DMS53 treated with DMSO at 0.1 percent for 48 hours (cell line): ENCODE measurements at regions not wholly inside any gene's neighbourhood (a gene's known extent, or its start where the extent isn't known, plus 50 kb on each side); places are given as distances from the start of the nearest gene placed in this dataset.

ENCODE experiments used
- DNase-seq: peaks from one replicate; lab custom pipeline; 2025; ENCODE audit not compliant: unreplicated experiment; lab: John Stamatoyannopoulos, UW

DNA sequence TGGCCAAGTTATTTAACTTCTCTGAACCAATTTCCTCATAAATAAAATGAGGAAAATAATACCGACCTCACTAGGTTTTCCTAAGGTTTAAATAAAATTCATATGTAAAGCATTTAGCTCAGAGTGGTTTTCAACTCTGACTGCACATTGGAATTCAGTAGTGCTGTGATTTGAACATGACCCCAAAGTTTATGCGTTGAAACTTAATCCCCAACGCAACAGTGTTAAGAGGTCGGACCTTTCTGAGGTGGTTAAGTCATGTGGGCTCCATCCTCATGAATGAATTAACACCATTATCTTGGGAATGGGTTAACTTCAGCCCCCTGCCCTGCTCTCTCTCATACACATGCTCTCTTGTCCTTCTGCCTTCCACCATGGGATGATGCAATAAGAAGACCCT lies 322.2 kb downstream of the AASDHPPT start:
- no peak for DNase-seq

DNA sequence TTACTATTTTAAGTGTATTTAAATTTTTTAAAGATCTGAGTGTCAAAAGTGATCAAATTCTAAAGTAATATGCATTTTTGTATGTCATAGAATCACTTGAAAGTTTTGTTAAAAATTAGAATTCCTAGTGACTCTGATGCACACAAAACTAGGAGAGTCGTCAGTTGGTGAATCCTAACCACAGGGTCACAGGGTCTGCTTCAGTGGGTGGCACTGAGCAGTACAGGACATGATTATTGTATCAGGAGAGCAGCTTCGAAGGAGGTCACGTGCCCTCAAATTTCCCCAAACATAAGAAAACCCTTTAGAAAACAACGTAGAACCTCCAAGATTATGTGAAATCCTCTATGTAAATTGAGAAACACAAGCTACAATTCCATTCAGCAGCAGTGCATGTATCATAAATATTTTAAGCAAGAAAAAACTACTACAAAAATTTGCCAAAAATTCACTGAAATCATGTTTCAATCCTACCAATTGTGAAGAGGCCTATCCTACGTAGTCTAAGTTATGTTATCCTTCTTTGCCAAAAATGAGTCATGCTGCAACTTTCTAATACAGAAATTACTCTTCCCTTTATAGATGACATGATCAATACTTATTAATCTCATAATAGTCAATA lies 323.6 kb downstream of the AASDHPPT start:
- DNase-seq, result no peak

DNA sequence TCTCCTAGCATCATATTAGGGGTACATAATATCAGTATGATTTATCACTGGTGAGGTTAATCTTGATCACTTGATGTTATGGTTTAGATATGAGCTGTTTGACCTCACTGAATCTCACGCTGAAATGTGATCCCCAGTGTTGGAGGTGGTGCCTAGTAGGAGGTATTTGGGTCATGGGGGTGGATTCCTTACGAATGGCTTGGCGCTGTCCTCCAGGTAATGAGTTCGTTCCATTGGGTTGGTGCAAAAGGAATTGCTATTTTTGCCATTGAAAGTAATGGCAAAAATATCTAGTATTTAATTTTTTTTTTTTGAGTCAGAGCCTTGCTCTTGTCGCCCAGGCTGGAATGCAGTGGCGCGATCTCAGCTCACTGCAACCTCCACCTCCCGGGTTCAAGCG lies 326.3 kb downstream of the AASDHPPT start:
- no peak for DNase-seq

DNA sequence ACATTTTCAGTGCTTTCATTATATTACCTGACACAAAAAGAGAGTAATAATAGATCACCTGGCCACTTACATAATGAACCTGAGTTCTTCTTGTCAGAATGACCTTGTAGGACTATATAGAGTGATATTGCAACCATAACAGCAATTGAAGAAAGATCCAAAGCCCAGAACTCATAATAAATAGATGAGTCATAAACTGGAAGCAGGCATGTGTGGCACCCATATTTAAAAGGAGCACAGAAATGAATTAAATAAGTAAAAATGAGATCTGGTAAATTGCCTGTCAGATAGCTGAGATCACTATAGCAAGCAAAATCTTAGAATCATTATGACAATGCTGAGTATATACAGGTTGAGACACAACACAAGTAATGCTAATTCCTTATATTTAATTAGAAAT lies 331.8 kb downstream of the AASDHPPT start:
- DNase-seq, result no peak

DNA sequence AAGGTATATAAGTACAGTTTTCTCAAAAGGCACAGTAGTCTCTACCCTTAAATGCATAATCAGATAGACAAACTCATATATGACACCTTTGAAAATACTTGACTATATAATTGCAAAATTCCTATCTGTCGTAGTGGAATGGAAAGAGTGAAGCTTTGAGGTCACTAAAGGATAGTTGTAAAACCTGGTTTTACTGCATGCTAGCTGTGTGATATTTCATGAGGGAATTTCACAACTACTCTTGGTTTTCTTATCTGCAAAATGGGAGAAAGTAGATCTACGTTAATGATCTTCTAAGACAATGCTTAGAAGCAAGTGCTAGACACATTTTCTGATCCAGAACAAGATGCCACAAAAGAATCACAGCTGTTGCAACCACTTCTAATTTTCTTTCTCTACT lies 332.2 kb downstream of the AASDHPPT start:
- DNase-seq, result no peak

DNA sequence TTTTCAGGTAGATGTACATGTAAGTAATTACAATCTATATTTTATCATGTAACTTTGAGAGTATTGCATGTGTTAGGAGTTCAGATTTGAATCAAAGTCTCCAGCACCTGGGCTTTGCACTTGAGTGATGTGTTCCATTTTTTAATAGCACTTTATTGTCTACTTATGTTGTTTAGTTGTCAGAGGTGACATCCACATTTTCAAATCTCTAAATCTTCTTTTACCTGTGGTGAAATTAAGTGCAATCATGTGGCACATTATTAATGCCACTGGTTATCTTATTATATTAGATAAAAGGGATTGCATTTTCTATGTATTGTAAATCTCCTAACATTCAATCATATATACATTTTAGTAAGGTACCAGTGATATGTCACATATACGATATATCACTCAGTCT lies 333.4 kb downstream of the AASDHPPT start:
- no peak for DNase-seq

DNA sequence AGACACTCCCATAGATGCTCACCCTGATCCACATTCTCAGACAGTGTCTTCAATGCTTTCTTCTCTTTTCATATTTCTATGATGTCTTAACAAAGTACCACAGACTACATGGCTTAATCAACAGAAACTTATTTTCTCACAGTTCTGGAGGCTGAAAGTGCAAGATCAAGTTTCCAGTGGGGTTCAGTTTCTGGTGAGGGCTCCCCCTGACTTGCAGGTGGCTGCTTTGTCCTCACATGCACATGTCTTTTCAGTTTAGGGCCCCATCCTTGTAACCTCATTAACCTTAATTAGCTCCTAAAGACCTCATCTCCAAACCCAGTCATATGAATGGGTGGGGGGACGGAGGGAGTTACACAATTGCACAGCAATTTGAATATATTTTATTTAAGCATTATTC lies 335.8 kb downstream of the AASDHPPT start:
- DNase-seq, result no peak

DNA sequence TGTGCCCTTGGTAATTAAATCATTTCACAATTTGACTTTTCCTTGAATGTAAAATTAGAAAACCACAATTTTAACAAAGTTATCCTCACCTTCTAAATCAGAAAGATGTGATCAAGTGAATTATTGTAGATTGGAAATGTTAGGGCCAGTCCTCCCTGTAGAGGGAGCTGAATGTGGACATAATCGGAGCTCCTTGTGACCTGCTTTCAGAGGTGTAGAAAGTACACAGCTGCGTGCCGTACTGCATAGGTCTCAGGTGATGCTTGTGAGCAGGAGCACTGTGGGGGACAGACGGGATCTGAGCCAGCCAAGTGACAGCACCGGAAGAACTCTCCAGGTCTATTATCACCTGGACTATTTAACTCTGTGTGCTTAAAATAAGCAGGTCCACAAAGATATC lies 338.0 kb downstream of the AASDHPPT start:
- no peak for DNase-seq

DNA sequence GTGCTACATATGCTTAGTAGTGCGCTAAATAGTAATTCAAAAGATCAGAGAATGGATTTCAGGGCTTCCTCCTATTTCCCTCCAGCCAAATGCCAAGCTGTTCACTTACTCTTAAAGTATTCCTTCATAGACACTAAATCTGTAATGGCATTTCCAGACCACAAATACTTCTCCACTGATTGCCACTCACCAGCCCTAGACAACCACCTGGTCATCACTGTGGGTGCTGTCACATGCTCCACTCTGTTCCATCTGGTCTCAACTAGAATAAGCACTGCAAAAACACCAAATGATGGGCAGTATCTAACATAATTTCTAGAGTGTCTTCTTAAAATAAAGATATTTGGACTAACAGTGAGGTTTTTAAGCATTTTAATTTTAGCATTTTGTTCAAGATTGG lies 341.3 kb downstream of the AASDHPPT start:
- no peak for DNase-seq

DNA sequence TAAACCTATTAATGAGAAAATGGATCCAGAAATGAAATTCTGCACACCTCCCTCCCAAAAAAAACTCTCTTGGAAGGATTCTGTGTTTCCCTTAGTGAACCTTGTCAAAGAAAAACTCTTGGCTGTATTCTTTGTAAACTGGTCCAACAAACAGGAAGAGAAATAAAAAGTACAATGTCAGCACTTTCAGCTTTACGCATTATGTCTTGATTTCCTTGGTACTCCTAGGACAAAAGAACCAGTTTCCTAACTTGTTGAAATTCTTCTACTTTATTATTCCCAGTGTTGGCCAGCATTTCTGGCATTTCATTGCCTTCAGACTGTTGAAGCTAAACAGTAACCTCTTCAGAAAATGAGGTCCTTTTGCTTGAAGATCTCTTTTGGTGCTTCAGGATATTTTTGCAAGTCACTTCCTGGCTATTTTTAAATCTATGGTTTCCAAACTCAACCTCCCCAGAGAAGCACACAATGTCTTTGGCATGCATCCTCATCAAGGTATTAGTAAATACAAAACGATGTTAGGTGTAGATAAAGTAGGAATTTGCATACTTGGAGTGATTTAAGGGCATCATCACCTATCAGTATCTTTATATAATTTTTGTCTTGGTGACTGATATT lies 342.7 kb downstream of the AASDHPPT start:
- no peak for DNase-seq

DNA sequence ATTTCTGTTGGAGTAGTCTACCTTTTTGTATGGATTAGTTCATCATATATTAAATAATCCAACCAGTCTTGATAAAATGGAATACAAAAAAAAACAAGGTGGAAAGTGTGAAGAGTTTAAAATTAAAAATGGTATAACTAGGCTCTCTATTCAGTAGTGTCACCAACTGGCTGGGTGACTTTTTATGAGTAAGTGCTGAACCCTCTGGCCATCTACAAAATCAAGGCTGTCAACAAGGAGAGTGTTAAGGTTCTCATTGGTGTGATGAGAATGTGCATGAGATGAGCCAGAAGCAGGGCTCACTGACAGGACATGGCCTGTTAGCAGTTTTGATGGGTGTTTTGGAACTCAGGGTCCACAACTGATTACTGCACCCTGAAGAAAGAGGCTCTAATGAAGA lies 343.2 kb downstream of the AASDHPPT start:
- DNase-seq, result no peak

DNA sequence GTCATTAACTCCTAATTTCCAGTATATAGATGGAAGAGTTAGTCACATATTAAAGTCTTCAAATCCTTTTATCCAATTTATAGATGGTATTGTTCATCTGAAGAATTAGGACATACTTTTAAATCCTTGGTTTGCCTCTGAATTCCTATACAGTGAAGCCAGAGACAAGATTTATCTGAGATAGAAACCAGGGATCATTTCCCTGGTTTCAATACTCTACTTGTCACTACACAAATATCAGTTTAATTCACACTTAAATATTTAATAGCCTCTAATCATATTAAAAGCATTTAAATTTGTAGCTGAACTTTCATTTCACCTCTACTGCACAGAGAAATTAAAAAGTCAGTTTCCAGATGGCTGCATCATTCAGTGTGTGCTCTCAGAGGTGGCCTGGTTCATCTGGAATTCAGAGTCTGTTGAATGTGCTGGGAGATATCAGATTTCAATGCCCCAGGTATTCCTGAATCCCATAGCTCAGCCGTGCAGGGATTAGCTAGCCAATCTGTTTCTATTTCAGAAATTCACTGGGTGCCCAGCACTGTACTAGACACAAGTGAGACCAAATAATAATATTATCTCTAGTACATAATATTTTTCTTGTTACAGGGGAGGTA lies 344.3 kb downstream of the AASDHPPT start:
- no peak for DNase-seq

DNA sequence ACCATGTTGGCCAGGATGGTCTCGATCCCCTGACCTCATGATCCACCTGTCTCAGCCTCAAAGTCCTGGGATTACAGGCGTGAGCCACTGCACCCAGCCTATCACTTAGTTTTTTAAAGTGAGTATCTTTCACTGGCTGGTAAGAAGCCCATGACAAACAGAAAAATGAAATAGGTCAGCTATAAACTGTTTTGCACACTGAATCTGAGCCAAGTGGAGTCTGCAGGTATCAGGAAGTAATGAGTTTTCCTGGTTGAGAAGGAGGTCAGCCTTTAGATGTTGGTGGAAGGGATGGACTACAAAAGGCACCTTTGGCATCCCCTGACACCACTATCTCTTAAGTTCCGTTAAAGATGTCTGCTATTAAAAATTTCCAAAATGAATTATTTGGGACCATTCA lies 345.1 kb downstream of the AASDHPPT start:
- DNase-seq, result no peak

DNA sequence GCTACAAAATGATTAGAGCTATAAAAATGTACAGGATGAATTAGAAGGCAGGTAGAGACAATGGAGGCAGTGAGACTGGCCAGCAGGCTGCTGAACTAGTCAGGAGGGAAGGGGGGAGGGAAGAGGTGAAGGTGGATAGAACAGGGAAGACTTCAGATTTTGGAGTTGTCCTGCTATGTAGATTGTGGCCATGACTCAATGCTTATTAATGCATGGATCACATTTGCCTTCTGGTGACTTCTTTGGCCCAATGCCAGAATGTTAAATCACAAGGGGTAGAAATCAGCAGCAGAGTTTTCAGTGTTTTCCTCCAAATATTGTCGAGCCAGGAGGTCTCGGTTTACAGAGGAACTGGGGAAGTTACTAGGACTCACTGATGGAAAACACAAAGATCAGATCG lies 346.6 kb downstream of the AASDHPPT start:
- no peak for DNase-seq

DNA sequence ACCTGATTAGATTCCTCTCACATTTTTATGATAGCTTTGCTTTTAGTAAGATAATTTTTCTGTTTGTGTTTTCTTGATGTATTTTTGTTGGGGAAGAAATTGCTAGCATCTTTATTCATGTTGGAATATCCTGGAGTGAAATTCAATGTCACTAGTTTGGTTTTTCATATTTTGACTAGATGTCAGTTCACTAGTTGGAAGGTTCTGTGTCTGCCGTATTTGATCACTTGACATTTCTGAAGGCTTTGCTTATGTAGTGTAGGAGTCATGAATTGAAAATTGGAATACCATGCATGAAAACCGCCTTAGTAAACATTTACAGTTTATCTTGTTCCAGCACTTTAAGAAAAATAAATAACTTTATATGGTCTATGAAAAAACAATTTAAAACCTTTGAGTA lies 348.4 kb downstream of the AASDHPPT start:
- DNase-seq, result no peak

DNA sequence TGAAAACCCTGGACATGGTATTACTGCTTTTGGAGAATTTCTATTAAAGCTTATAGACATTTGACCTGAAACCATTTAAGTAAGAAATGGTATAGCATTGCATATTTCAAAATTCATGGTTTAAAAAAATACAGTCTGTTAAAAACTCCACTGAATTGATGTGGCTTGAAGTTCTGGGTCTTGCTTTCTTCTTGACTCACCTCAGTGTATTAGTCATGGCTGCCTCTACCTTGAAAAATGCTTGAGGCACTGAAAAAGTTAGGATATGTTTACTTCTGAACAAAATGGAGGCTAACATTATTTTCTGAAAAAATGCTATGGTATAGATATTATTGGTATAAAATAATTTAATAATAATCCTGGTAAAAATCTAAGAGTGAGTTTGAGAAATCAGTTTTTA lies 349.2 kb downstream of the AASDHPPT start:
- no peak for DNase-seq

DNA sequence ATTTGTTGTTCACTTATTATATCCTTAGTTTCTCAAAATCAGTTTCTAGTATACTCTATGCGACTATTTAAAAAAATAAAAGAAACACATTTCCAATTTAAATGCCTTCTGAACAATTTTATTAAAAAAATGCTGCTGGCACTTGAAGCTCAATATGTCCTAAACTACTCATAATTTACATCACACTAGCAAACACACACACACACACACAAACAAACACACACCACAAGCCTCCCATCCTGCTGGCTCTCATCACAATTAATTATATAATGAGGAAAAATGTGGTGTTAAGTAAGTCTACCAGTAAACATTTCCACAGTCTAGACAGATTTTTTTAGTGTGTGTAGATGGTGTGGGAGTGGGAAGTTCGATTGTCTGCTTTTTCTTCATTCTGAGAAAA lies 350.3 kb downstream of the AASDHPPT start:
- DNase-seq, result no peak

DNA sequence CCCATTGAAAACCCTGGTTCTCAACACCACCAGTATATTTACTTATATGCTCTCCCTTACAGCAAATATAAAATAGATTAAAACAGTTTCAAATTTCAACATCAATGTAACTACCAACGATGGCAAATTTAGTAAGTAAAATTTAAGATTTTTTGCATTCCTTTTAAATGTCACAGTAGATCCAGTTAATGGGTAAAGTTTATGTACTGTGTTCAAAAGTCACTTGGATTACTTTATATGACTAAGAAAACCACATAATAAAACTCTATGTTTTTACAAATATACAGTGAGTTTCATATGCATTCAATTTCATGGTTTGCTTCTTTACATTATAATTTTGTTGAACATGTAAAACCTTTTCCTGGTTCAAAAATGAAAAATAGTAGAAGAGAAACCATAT lies 364.6 kb downstream of the AASDHPPT start:
- DNase-seq, result no peak

DNA sequence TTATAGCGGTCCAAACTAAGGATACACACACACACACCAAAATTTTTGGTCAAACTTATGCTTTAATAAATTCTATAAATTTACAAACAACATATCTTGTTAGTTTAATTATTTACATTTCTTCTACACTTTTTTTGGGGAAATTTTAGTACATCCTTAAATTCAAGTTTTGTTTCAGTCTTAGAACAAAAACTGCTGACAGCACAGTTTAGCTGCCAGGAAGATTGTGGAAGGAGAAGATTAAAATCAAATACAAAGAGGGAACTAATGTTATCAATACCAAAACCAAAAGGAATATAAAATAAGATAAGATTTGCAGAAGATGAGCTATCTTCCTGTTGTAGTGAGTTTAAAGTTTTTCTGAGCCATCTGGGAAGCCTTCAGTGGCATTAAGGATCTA lies 368.8 kb downstream of the AASDHPPT start:
- DNase-seq, result no peak

DNA sequence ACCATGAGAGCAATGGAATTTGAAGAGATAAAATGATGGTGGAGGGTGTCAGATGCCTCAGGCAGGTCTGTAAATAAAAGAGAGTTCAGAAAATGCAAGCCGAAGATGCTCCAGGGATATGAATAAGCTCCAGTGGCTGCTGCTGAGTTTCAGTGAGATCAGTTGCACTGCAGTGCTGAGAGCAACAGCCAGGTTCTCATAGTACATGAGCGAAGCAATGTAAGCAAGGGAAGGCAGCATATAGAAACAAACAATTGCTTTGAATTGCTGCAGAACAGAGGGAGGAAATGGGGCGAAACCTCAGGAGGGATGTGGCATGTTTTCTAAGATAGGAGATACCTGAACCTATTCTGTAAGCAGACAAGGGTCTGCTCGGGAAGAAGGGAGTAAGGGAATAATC lies 369.5 kb downstream of the AASDHPPT start:
- no peak for DNase-seq

DNA sequence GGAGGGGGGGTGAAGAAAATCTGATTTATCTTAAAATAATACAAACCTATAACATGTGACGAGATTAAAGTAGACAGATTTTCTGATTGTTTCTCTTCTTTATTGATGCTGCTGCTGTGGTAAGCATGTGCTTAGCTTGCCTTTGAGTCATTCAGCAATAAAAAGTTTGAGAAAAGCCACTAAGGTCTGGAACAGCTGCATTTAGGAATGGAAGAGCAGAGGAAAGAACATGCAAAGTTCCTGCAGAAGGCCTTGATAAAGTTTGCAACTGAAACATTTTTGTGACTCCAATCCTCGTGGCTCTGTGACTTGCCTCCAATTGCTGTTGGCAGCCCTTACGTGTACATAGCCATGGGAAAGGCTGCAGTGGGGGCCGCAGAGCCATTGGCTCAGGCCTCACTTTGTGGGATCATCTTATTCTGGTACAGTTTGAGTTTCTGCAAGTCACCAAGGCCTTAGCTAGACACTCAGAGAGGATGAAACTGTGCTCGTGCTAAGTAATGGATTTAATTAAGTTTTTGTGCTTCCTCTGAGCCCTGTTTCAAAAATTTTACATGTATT lies 370.2 kb downstream of the AASDHPPT start:
- DNase-seq, result no peak

DNA sequence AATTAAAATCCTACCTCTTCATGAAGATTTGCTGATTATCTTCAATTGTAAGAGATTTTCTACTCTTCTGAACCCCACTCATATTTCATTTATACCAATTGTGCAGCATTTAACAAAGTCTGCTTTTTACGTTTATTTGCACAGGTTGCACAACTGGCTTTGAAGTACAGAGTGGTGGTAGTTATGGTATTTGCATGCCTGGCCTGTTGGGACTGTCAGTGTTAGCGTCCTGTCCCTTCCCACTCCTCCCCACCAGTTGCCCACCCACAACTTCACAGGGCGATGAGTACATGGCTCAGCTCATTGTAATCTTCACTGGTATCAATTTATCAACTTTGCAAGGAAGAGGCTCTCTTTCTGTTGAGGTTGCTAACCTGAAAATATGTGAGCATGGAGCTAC lies 372.3 kb downstream of the AASDHPPT start:
- no peak for DNase-seq
